ENCODE measurements at regions not wholly inside any gene's neighbourhood (a gene's known extent, or its start where the extent isn't known, plus 50 kb on each side); places are given as distances from the start of the nearest gene placed in this dataset.
A peak's percentile ranks its signal among the peaks of the same experiment; 100 is the strongest.

GRCh38 chr15:35288580-35288979 is 203.5 kb upstream of the NANOGP8 start:
- no peaks in the 10 kb centered on the region for H3K9me3 ChIP-seq (ENCODE audit: control insufficient read depth, insufficient read depth, low read length)
- peak overlapping the region; percentile 56; the same call in 1 of the 2 replicates for H3K18ac ChIP-seq (ENCODE audit: low read depth, low read length)
- intact Hi-C loops (cut with micrococcal nuclease) (loop anchor here (1.0 to 10.0 kb wide), 4 partner anchors 209 to 456 kb away; partner anchors contain the start of gene DPH6), dilution Hi-C loops (cut with HindIII; ENCODE audit: low sequenced_read_pairs, unreplicated experiment) (no loop called here), in situ Hi-C loops (cut with MboI; ENCODE audit: low sequenced_read_pairs) (loop anchor here (10.0 to 25.0 kb wide), 2 partner anchors 214 to 1849 kb away; no protein-coding TSS in a partner anchor)
- H2BK15ac ChIP-seq (ENCODE audit: low read depth, low read length), result peak overlapping the region; percentile 26; the same call in 1 of the 3 replicates
- TF ChIP-seq SMC3 (IDR thresholded peaks at IDR 0.05; ENCODE audit: low read depth, low read length), result no peak
- TF ChIP-seq, protein P1, sequence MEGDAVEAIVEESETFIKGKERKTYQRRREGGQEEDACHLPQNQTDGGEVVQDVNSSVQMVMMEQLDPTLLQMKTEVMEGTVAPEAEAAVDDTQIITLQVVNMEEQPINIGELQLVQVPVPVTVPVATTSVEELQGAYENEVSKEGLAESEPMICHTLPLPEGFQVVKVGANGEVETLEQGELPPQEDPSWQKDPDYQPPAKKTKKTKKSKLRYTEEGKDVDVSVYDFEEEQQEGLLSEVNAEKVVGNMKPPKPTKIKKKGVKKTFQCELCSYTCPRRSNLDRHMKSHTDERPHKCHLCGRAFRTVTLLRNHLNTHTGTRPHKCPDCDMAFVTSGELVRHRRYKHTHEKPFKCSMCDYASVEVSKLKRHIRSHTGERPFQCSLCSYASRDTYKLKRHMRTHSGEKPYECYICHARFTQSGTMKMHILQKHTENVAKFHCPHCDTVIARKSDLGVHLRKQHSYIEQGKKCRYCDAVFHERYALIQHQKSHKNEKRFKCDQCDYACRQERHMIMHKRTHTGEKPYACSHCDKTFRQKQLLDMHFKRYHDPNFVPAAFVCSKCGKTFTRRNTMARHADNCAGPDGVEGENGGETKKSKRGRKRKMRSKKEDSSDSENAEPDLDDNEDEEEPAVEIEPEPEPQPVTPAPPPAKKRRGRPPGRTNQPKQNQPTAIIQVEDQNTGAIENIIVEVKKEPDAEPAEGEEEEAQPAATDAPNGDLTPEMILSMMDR (conservative IDR thresholded peaks at IDR 0.05; ENCODE audit: low read depth, low read length), result no peak
- TF ChIP-seq MAZ (IDR thresholded peaks at IDR 0.05; ENCODE audit: borderline replicate concordance, low read depth, low read length), result no peak
- no peak for TF ChIP-seq RFX5 (IDR thresholded peaks at IDR 0.05; ENCODE audit: low read depth, low read length)
- no peak for TF ChIP-seq NFE2L2 (IDR thresholded peaks at IDR 0.05; ENCODE audit: low read depth, low read length)
- TF ChIP-seq USF2 (IDR thresholded peaks at IDR 0.05; ENCODE audit: low read depth, low read length), result no peak
- TF ChIP-seq BHLHE40 (IDR thresholded peaks at IDR 0.05; ENCODE audit: low read depth, low read length), result no peak
- TF ChIP-seq CHD1 (IDR thresholded peaks at IDR 0.05; ENCODE audit: low read depth, low read length), result no peak
- no peak for TF ChIP-seq MXI1 (IDR thresholded peaks at IDR 0.05; ENCODE audit: borderline replicate concordance, low read depth, low read length)
- TF ChIP-seq FOS (IDR thresholded peaks at IDR 0.05; ENCODE audit: low read depth, low read length), result no peak
- TF ChIP-seq MAFK (IDR thresholded peaks at IDR 0.05; ENCODE audit: low read depth, low read length), result no peak
- no peak for TF ChIP-seq ELK1 (IDR thresholded peaks at IDR 0.05; ENCODE audit: borderline replicate concordance, low read depth, low read length)
- no peak for TF ChIP-seq RAD21 (IDR thresholded peaks at IDR 0.05; ENCODE audit: low read length)
- TF ChIP-seq CEBPB (IDR thresholded peaks at IDR 0.05; ENCODE audit: low read depth, low read length), result no peak
- TF ChIP-seq POLR2A (IDR thresholded peaks at IDR 0.05; ENCODE audit: low read depth, low read length), result no peak
- no peak for TF ChIP-seq RCOR1 (IDR thresholded peaks at IDR 0.05; ENCODE audit: insufficient replicate concordance, low read length)
- H2AFZ ChIP-seq (replicated peaks; ENCODE audit: low read length, poor library complexity), result no peak overlapping the region
- ChIA-PET CTCF (interaction anchor here (0.6 to 8.6 kb wide), 10 partner anchors 37 to 213 kb away, joined by 3 to 70 read pairs (median 3); no protein-coding TSS in a partner anchor), POLR2A (ENCODE audit: unreplicated experiment) (interaction anchor here (0.9 to 1.1 kb wide), 2 partner anchors 209 to 355 kb away, joined by 3 read pairs; no protein-coding TSS in a partner anchor)
- BruUV-seq (replicated peaks), result no TSS peak
- no peak overlapping the region for H3K27ac ChIP-seq (ENCODE audit: insufficient read depth, low read length)
- no peaks in the 10 kb centered on the region for H3K36me3 ChIP-seq (ENCODE audit: control insufficient read depth, insufficient read depth, low read length)
- peaks cover 1% of the 10 kb centered on the region for H3K4me1 ChIP-seq (ENCODE audit: control insufficient read depth, insufficient read depth, low read length)
- H3K27me3 ChIP-seq (ENCODE audit: control insufficient read depth, insufficient read depth, low read length), result no peaks in the 10 kb centered on the region
- H2BK5ac ChIP-seq (ENCODE audit: low read depth, low read length, poor library complexity, severe bottlenecking), result no peak overlapping the region
- H3K4me2 ChIP-seq (ENCODE audit: low read depth, low read length), result no peak overlapping the region
- H2AK9ac ChIP-seq (replicated peaks; ENCODE audit: low read depth, low read length, poor library complexity), result no peak overlapping the region
- H3K79me1 ChIP-seq (ENCODE audit: low read depth in 1 of 2, low read length in 2 of 2), result no peaks in the 10 kb centered on the region
- peak overlapping the region; percentile 23; the same call in 1 of the 2 replicates for H4K91ac ChIP-seq (ENCODE audit: insufficient read depth, low read depth, low read length)
- H3K4me3 ChIP-seq (ENCODE audit: insufficient read depth, low read depth, low read length), result no peak overlapping the region
- H3K56ac ChIP-seq (ENCODE audit: extremely low read depth, insufficient read depth, low read length), result no peak overlapping the region
- peak overlapping the region; percentile 63 for H2BK20ac ChIP-seq (ENCODE audit: low read depth, low read length)
- peak overlapping the region; percentile 58; the same call in 1 of the 2 replicates for H2BK120ac ChIP-seq (ENCODE audit: low read depth, low read length)
- ATAC-seq (ENCODE audit: low read depth) (no peak), DNase-seq (no peak)
- H3K9me1 ChIP-seq (ENCODE audit: insufficient read depth, low read length), result 0 out of 2 replicates have a peak, but pooled peaks cover 3% of the 10 kb centered on the region
- no peak overlapping the region; the same call in 1 of the 2 replicates for H4K5ac ChIP-seq (ENCODE audit: low read depth, low read length)
- H3K14ac ChIP-seq (replicated peaks; ENCODE audit: low read depth, low read length), result no peak overlapping the region
- H4K20me1 ChIP-seq (ENCODE audit: insufficient read depth, low read length), result no peaks in the 10 kb centered on the region; the same call in 1 of the 2 replicates
- peak overlapping the region; percentile 59 for H3K4ac ChIP-seq (ENCODE audit: low read depth, low read length)
- no peak overlapping the region for H3K23ac ChIP-seq (ENCODE audit: low read depth, low read length)
- H2AK5ac ChIP-seq (ENCODE audit: low read depth, low read length), result peak overlapping the region; percentile 45
- H3K9ac ChIP-seq (ENCODE audit: low read depth, low read length), result no peak overlapping the region
- WGBS, 2 experiments (ENCODE audit: extremely low coverage in 2 of 2, insufficient read length in 1 of 2), result no CpG with 5 or more reads among the region's 3 CpGs
- H4K8ac ChIP-seq (ENCODE audit: low read depth in 2 of 2, low read length in 2 of 2), result 0 out of 4 replicates have a peak overlapping the region, but pooled peaks of 1 of the 2 experiments have one; percentile 28
